ENCODE measurements at regions not wholly inside any gene's neighbourhood (a gene's known extent, or its start where the extent isn't known, plus 50 kb on each side); places are given as distances from the start of the nearest gene placed in this dataset.
"Not testable (repeated sequence)": the region's sequence is repeated elsewhere in the genome, so short reads cannot be mapped to it uniquely, and the experiment has no call there.

DNA sequence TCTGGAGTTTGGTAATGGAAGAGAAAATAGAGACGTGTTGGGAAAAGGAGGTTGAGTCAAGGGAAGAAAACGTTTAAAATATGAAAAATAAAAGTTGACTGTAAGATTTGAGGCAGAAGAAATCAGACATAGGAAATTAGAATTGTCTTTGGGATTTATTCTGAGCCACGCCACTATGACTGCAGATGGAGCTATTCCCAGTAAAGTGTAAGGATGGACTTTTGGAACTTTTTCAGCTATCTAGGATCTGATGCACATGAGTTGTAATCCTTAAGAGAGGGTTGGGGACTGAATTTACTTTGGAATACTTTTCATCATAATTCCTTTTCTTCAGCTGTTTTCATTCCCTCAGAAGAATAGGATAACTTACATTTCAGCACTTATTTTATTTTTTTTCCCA is 336.7 kb downstream of the FAM170A start:
- Histone ChIP-seq H3K9me3 (no peaks in the 10 kb centered on the region), H3K27me3 (no peaks in the 10 kb centered on the region), H3K36me3 (no peaks in the 10 kb centered on the region), H3K27ac (no peak overlapping the region), H3K4me3 (replicated peaks in 1 of 3) (no peak overlapping the region), H3K4me1 (no peaks in the 10 kb centered on the region)
- DNase-seq: no peak
- TF ChIP-seq, protein P1, sequence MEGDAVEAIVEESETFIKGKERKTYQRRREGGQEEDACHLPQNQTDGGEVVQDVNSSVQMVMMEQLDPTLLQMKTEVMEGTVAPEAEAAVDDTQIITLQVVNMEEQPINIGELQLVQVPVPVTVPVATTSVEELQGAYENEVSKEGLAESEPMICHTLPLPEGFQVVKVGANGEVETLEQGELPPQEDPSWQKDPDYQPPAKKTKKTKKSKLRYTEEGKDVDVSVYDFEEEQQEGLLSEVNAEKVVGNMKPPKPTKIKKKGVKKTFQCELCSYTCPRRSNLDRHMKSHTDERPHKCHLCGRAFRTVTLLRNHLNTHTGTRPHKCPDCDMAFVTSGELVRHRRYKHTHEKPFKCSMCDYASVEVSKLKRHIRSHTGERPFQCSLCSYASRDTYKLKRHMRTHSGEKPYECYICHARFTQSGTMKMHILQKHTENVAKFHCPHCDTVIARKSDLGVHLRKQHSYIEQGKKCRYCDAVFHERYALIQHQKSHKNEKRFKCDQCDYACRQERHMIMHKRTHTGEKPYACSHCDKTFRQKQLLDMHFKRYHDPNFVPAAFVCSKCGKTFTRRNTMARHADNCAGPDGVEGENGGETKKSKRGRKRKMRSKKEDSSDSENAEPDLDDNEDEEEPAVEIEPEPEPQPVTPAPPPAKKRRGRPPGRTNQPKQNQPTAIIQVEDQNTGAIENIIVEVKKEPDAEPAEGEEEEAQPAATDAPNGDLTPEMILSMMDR (IDR thresholded peaks at IDR 0.05): no peak
- no peak for TF ChIP-seq POLR2A (IDR thresholded peaks at IDR 0.05)
- intact Hi-C loops (cut with DNase I): no loop called here
- 44 to 65% methylated on average over 3 of the region's 3 CpGs for WGBS, 2 donors

- Histone ChIP-seq H3K4me3 (replicated peaks in 1 of 3) (no peak overlapping the region), H3K36me3 (no peaks in the 10 kb centered on the region), H3K4me1 (no peaks in the 10 kb centered on the region), H3K27ac (no peak overlapping the region), H3K27me3 (no peaks in the 10 kb centered on the region), H3K9me3 (no peaks in the 10 kb centered on the region)
- no peak for DNase-seq
- intact Hi-C loops (cut with DNase I): no loop called here
- TF ChIP-seq, protein P1 (IDR thresholded peaks at IDR 0.05): no peak
- no peak for TF ChIP-seq POLR2A (IDR thresholded peaks at IDR 0.05)
- WGBS, 2 donors: 73 to 74% methylated on average over 2 of the region's 2 CpGs
These were observed 339.3 kb downstream of the FAM170A start for GRCh38 chr5:119968690-119969089.

GRCh38 chr5:119987077-119987476 is 357.7 kb downstream of the FAM170A start:
- intact Hi-C loops (cut with DNase I); H3K27ac ChIP-seq; H3K9me3 ChIP-seq; DNase-seq; H3K4me3 ChIP-seq (replicated peaks in 1 of 3); H3K27me3 ChIP-seq; H3K36me3 ChIP-seq; H3K4me1 ChIP-seq: not testable (repeated sequence)
- 86 to 92% methylated on average over 7 of the region's 7 CpGs for WGBS, 2 donors

DNA sequence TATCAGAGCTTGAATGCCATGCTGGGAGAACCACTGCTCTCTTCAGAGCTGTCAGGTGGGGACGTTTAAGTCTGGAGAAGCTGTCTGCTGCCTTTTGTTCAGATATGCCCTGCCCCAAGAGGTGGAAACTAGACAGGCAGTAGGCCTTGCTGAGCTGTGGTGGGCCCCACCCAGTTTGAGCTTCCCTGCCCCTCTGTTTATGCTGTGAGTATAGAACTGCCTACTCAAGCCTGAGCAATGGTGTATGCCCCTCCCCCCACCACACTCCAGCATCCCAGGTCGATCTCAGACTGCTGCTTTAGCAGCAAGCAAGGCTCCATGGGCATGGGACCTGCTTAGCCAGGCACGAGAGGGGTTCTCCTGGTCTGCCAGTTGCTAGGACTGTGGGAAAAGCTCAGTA is 362.3 kb downstream of the FAM170A start:
- H3K36me3 ChIP-seq: no peaks in the 10 kb centered on the region
- H3K27ac ChIP-seq: no peak overlapping the region
- TF ChIP-seq, protein P1 (IDR thresholded peaks at IDR 0.05): no peak
- TF ChIP-seq POLR2A (IDR thresholded peaks at IDR 0.05): no peak
- WGBS, 2 donors: 60 to 63% methylated on average over 2 to 3 of the region's 3 CpGs
- H3K9me3 ChIP-seq: no peaks in the 10 kb centered on the region
- DNase-seq: no peak
- no peaks in the 10 kb centered on the region for H3K27me3 ChIP-seq
- H3K4me3 ChIP-seq (replicated peaks in 1 of 3): no peak overlapping the region
- intact Hi-C loops (cut with DNase I): no loop called here
- H3K4me1 ChIP-seq: no peaks in the 10 kb centered on the region

DNA sequence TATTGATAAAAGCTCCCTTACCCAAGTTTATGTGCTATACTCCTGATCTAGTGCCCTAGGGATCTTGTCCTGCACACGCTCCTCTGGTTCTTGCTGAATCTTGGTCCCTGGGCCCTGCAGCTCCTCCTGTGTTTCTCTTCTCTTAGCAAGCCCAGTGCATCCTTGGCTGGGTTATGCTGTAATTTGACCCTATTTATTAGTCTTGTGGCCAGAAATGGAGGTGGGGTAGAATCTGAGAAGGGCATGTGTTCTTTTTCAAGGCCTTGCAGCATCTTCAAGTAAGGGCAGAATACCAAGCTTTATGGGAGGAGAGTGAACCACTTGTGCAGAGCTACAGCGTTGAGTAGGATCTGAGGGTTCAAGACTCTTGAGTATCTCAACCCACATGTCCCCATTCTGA is 366.8 kb downstream of the FAM170A start:
- no peak overlapping the region for H3K4me3 ChIP-seq (replicated peaks in 1 of 3)
- no peaks in the 10 kb centered on the region for H3K4me1 ChIP-seq
- H3K9me3 ChIP-seq: no peaks in the 10 kb centered on the region
- H3K27me3 ChIP-seq: no peaks in the 10 kb centered on the region
- H3K36me3 ChIP-seq: no peaks in the 10 kb centered on the region
- WGBS, 2 donors: 96 to 100% methylated on average over 2 of the region's 2 CpGs
- intact Hi-C loops (cut with DNase I): no loop called here
- no peak overlapping the region for H3K27ac ChIP-seq
- TF ChIP-seq, protein P1 (IDR thresholded peaks at IDR 0.05): no peak
- no peak for TF ChIP-seq POLR2A (IDR thresholded peaks at IDR 0.05)
- DNase-seq: no peak

DNA sequence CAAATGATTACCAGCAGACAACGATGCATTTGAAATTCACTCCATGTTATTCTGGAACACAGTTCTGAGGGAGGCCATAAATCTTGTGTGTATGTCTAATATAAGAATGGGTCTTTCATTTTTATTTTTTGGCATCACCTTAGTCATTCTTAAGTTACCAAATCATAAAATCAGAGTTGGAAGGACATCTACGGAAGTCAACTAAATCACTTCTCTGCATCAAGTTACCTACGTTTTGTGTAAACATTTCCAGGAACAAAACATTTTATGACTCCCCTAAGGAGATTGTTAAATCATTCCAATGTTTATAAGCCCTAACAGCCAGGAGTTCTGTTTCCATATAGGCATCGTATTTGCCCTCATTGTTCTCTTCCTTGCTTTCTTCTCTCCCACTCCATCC is 378.2 kb downstream of the FAM170A start:
- 81 to 89% methylated on average over 4 of the region's 4 CpGs for WGBS, 2 donors
- H3K9me3 ChIP-seq: no peaks in the 10 kb centered on the region
- DNase-seq: no peak
- peaks cover 5 to 10% of the 10 kb centered on the region in 2 donors for H3K4me1 ChIP-seq
- intact Hi-C loops (cut with DNase I): no loop called here
- TF ChIP-seq, protein P1 (IDR thresholded peaks at IDR 0.05): no peak
- TF ChIP-seq POLR2A (IDR thresholded peaks at IDR 0.05): no peak
- H3K27me3 ChIP-seq: no peaks in the 10 kb centered on the region
- no peak overlapping the region for H3K4me3 ChIP-seq (replicated peaks in 1 of 3)
- H3K27ac ChIP-seq: no peak overlapping the region
- H3K36me3 ChIP-seq: no peaks in the 10 kb centered on the region
